ENCODE measurements at regions not wholly inside any gene's neighbourhood (a gene's known extent, or its start where the extent isn't known, plus 50 kb on each side); places are given as distances from the start of the nearest gene placed in this dataset.

DNA sequence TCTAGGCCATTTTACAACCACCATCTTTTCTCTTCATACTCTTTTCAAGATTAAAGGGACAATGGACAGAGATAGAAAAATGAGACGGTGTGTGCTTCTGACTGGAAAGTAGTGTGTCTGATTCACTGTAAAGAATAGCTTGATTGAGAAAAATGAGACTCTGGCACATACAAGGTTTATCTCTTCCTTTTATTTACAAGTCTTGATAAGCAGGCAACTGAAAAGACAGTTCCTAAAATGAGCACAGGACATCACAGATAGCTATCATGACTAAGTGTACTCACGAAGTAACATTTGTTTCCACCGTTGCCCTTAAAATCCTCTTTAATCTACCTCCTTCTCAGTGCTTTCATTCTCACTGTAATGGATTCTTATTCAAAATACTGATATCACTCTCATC, 383.0 kb downstream of the TBC1D32 start:
- TF ChIP-seq, protein P1, sequence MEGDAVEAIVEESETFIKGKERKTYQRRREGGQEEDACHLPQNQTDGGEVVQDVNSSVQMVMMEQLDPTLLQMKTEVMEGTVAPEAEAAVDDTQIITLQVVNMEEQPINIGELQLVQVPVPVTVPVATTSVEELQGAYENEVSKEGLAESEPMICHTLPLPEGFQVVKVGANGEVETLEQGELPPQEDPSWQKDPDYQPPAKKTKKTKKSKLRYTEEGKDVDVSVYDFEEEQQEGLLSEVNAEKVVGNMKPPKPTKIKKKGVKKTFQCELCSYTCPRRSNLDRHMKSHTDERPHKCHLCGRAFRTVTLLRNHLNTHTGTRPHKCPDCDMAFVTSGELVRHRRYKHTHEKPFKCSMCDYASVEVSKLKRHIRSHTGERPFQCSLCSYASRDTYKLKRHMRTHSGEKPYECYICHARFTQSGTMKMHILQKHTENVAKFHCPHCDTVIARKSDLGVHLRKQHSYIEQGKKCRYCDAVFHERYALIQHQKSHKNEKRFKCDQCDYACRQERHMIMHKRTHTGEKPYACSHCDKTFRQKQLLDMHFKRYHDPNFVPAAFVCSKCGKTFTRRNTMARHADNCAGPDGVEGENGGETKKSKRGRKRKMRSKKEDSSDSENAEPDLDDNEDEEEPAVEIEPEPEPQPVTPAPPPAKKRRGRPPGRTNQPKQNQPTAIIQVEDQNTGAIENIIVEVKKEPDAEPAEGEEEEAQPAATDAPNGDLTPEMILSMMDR (IDR thresholded peaks at IDR 0.05 in 8 of 11, conservative IDR thresholded peaks at IDR 0.05 in 3 of 11), result no peak
- no peak for TF ChIP-seq POLR2A (IDR thresholded peaks at IDR 0.05)

Measured in spleen (tissue), 7 donors.